Gastroesophageal sphincter (tissue), 4 donors: ENCODE measurements at regions not wholly inside any gene's neighbourhood (a gene's known extent, or its start where the extent isn't known, plus 50 kb on each side); places are given as distances from the start of the nearest gene placed in this dataset.

Experiments
- ATAC-seq: fragments of 150-250 bp; one replicate; pipeline ENCODE4 v1.9.1; 2016; ENCODE audit warnings: mild to moderate bottlenecking, moderate library complexity
- H3K27ac ChIP-seq, 4 donors: fragments of 200-600 bp; sonication (generic) in 3 of 4; 1 replicate in 3 of 4; 2 replicates in 1 of 4; pipeline ENCODE4 v1.5.1; 2016 to 2019
- H3K27me3 ChIP-seq: fragments of 200-600 bp; sonication (generic); one replicate; pipeline ENCODE4 v1.5.1; 2019
- H3K36me3 ChIP-seq, 2 donors: fragments of 200-600 bp; sonication (generic); one replicate each; pipeline ENCODE4 v1.5.1; 2019; ENCODE audit warnings: control low read depth in 1 of 2
- H3K4me1 ChIP-seq, 3 donors: fragments of 200-600 bp; sonication (generic); 1 replicate in 2 of 3; 2 replicates in 1 of 3; pipeline ENCODE4 v1.5.1; 2016 to 2019; ENCODE audit warnings: control low read depth in 2 of 3
- H3K4me3 ChIP-seq, 2 donors: fragments of 200-600 bp; sonication (generic); one replicate each; pipeline ENCODE4 v1.5.1; 2019; ENCODE audit warnings: mild to moderate bottlenecking in 1 of 2, moderate library complexity in 1 of 2
- H3K9me3 ChIP-seq, 3 donors: fragments of 200-600 bp; sonication (generic); one replicate each; pipeline ENCODE4 v1.5.1; 2017 to 2019; ENCODE audit warnings: control low read depth in 2 of 3
- EP300 ChIP-seq: sonication (generic); formaldehyde crosslinking; IDR thresholded peaks from one replicate; pipeline ENCODE4 v1.6.1; 2017; ENCODE audit warnings: antibody characterized with exemption, mild to moderate bottlenecking
- POLR2A ChIP-seq, 2 donors: fragments of 450-650 bp; IDR thresholded peaks; one replicate each; pipeline ENCODE4 v1.6.1; 2017; ENCODE audit warnings: antibody characterized with exemption in 2 of 2, mild to moderate bottlenecking in 2 of 2, moderate library complexity in 1 of 2
- POLR2AphosphoS5 ChIP-seq: sonication (generic); formaldehyde crosslinking; IDR thresholded peaks from one replicate; pipeline ENCODE4 v1.6.1; 2017; ENCODE audit warnings: antibody characterized with exemption
- WGBS, 2 donors: methylation state at CpG; one replicate each; pipeline ENCODE4 v1.1.5; 2018; ENCODE audit warnings: low coverage in 1 of 2; 5-methylcytosine and 5-hydroxymethylcytosine counted together
- TF ChIP-seq, protein P1 (sequence below), 4 experiments: fragments of 200-600 bp in 2 of 4; fragments of 450-650 bp in 2 of 4; sonication (generic) in 1 of 4; IDR thresholded peaks; one replicate each; pipeline ENCODE4 v1.5.1; 2017 to 2019; ENCODE audit warnings: antibody characterized with exemption in 4 of 4, mild to moderate bottlenecking in 2 of 4, moderate library complexity in 2 of 4

DNA sequence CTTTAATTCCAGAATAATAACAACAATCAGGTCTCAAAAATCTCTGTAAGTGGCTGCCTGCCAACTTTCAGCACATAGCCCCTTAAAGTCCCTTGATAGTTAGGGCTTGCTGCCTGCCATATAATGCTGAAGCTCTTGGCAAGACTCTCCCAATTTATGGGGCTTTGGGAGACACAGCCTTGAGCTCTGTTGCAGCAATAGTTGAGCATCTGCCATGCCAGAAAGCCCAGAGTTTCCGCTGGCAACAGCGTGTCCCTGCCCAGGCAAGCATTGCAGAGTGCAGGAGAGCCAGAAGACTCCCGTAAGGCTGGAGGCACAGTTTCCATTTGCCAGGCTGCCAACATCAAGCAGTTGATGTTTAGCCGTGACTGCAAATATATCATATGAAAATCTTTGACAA lies 678.5 kb upstream of the NUDT12 start:
- no peak for ATAC-seq
- TF ChIP-seq POLR2AphosphoS5 (no peak), POLR2A (IDR thresholded peaks at IDR 0.05) (no peak), EP300 (no peak)
- TF ChIP-seq, protein P1, sequence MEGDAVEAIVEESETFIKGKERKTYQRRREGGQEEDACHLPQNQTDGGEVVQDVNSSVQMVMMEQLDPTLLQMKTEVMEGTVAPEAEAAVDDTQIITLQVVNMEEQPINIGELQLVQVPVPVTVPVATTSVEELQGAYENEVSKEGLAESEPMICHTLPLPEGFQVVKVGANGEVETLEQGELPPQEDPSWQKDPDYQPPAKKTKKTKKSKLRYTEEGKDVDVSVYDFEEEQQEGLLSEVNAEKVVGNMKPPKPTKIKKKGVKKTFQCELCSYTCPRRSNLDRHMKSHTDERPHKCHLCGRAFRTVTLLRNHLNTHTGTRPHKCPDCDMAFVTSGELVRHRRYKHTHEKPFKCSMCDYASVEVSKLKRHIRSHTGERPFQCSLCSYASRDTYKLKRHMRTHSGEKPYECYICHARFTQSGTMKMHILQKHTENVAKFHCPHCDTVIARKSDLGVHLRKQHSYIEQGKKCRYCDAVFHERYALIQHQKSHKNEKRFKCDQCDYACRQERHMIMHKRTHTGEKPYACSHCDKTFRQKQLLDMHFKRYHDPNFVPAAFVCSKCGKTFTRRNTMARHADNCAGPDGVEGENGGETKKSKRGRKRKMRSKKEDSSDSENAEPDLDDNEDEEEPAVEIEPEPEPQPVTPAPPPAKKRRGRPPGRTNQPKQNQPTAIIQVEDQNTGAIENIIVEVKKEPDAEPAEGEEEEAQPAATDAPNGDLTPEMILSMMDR (IDR thresholded peaks at IDR 0.05) = no peak
- no peaks in the 10 kb centered on the region for H3K27me3 ChIP-seq
- no peak overlapping the region for H3K27ac ChIP-seq
- 38 to 52% methylated on average over 2 to 4 of the region's 4 CpGs for WGBS, 2 donors
- no peaks in the 10 kb centered on the region for H3K4me1 ChIP-seq
- H3K9me3 ChIP-seq = no peaks in the 10 kb centered on the region
- no peak overlapping the region for H3K4me3 ChIP-seq
- no peaks in the 10 kb centered on the region for H3K36me3 ChIP-seq

DNA sequence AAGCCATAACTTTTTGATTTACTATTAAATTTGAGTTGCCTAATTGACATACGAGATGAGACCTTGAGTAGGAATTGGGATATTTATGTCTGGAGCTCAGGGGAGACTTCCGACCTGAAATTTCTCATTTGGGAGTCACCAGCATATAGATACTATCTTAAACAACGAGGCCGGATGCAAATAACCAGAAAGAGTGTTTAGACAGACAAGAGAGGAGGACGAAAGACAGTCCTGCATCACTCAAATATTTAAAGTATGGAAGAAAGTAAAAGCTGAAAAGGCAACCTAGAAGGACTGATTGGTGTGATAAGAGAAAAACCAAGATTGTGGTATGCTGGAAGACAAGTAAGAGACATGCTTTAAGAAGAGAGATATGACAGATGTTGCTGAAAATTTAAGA lies 675.0 kb upstream of the NUDT12 start:
- H3K36me3 ChIP-seq = no peaks in the 10 kb centered on the region
- no peak overlapping the region for H3K27ac ChIP-seq
- ATAC-seq = no peak
- H3K27me3 ChIP-seq = no peaks in the 10 kb centered on the region
- no peaks in the 10 kb centered on the region for H3K9me3 ChIP-seq
- no peak for TF ChIP-seq POLR2AphosphoS5
- TF ChIP-seq EP300 = no peak
- TF ChIP-seq, protein P1 (IDR thresholded peaks at IDR 0.05) = no peak
- TF ChIP-seq POLR2A (IDR thresholded peaks at IDR 0.05) = no peak
- H3K4me3 ChIP-seq = no peak overlapping the region
- no peaks in the 10 kb centered on the region for H3K4me1 ChIP-seq
- WGBS, 2 donors = 72 to 76% methylated on average over 5 of the region's 5 CpGs

DNA sequence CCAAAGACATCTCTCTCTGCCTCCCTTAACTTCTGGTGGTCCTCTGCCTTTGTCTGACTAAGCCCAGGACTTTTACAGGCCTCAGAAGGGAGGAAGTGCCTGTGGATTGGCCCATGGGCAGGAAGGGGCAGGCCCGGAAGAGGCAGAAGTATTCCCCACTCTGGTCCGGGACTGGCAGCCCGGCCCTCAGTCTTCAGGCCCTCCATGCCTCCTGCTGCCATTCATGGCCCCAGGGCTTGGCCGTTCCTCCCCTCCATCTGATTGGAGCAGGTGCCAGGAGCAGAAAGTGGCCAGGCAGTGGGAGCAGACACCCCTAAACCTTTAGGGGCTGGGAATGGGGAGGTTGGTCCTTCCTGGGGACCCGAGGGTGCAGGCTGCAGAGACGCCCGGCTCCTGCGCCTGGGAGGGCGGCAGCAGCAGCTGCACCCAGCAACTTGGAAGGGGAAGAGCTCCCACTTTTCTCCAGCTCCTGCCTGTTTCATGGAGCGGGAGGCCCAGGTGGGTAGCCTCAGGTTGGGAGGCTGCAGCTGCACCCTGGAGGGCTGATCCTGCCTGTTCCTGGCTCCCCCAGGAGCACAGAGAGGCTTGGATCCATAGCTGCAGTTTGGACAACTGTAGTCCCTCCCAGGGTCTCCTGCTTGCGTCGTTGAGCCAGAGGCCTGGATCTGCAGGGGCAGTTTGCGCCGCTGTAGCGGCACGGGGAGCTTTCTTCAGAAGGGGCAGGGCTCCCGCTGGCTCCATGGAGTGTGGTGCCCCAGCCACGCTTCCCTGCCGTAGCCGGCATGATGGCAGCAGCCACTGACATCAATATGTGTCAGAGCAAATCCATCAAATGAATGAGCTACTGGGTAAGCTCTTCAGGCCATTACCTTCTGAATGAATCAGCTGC lies 661.5 kb upstream of the NUDT12 start:
- no peaks in the 10 kb centered on the region for H3K4me1 ChIP-seq
- 100% methylated on average over 4 of the region's 20 CpGs; no CpG with 5 or more reads in 1 of the 2 donors for WGBS, 2 donors
- no peak overlapping the region for H3K4me3 ChIP-seq
- TF ChIP-seq POLR2AphosphoS5 (no peak), EP300 (no peak), POLR2A (IDR thresholded peaks at IDR 0.05) (no peak)
- TF ChIP-seq, protein P1 (IDR thresholded peaks at IDR 0.05) = no peak
- no peak overlapping the region for H3K27ac ChIP-seq
- ATAC-seq = no peak
- no peaks in the 10 kb centered on the region for H3K27me3 ChIP-seq
- H3K36me3 ChIP-seq = no peaks in the 10 kb centered on the region
- no peaks in the 10 kb centered on the region for H3K9me3 ChIP-seq

DNA sequence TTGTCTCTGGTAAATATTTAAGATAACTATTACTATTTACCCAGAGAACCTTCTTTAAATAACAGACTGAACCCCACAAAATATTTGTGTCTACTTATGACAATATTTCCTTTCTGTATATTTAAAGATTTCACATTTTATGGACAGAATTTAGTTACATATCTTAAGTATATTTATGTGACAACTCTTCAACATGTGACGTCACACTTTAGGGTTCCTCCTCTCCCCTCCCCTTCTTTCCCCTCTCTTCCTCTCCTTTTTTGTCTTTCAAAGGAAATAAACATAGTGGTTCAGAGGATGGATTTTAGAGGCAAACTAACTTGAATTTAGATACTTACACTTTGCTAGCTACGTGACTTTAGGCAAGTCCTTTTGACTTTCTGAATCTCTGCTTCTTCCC lies 655.6 kb upstream of the NUDT12 start:
- 41 to 56% methylated on average over 2 of the region's 2 CpGs for WGBS, 2 donors

More for the DNA sequence above, 655.6 kb upstream of the NUDT12 start:
- H3K27ac ChIP-seq = no peak overlapping the region
- ATAC-seq = no peak
- TF ChIP-seq, protein P1 (IDR thresholded peaks at IDR 0.05) = no peak
- TF ChIP-seq POLR2AphosphoS5 = no peak
- TF ChIP-seq POLR2A (IDR thresholded peaks at IDR 0.05) = no peak
- no peak for TF ChIP-seq EP300
- no peaks in the 10 kb centered on the region for H3K4me1 ChIP-seq
- no peak overlapping the region for H3K4me3 ChIP-seq
- no peaks in the 10 kb centered on the region for H3K27me3 ChIP-seq
- no peaks in the 10 kb centered on the region for H3K9me3 ChIP-seq
- H3K36me3 ChIP-seq = no peaks in the 10 kb centered on the region
